SK-N-SH treated with all-trans-retinoic acid at 6 μM for 48 hours (cell line): ENCODE measurements at regions not wholly inside any gene's neighbourhood (a gene's known extent, or its start where the extent isn't known, plus 50 kb on each side); places are given as distances from the start of the nearest gene placed in this dataset.

Experiments
- ATAC-seq: fragments of 200-7000 bp; cut with Tn5 transposase; 3 replicates; pipeline ENCODE4 v1.9.1; 2020; ENCODE audit warnings: mild to moderate bottlenecking, moderate library complexity
- ARNTL ChIP-seq: fragments of 450-650 bp; formaldehyde crosslinking; IDR thresholded peaks from 2 replicates; pipeline ENCODE4 v1.5.0; 2020; ENCODE audit warnings: low read depth, mild to moderate bottlenecking, moderate library complexity, borderline replicate concordance
- CREB5 ChIP-seq: fragments of 250-450 bp; sonication (Bioruptor Pico); IDR thresholded peaks from 2 replicates; pipeline ENCODE4 v1.5.1; 2020; ENCODE audit warnings: low read depth, mild to moderate bottlenecking, moderate library complexity
- CSDC2 ChIP-seq: fragments of 250-450 bp; sonication (Bioruptor Pico); IDR thresholded peaks from 2 replicates; pipeline ENCODE4 v1.5.0; 2020; ENCODE audit warnings: mild to moderate bottlenecking, moderate library complexity
- CSRNP3 ChIP-seq: fragments of 250-450 bp; sonication (Bioruptor Pico); IDR thresholded peaks from 2 replicates; pipeline ENCODE4 v1.5.1; 2021; ENCODE audit warnings: mild to moderate bottlenecking, moderate library complexity
- GLIS3 ChIP-seq: fragments of 250-450 bp; sonication (Bioruptor Pico); IDR thresholded peaks from 2 replicates; pipeline ENCODE4 v1.5.0; 2020; ENCODE audit warnings: mild to moderate bottlenecking, moderate library complexity
- ISL1 ChIP-seq: fragments of 250-450 bp; sonication (Bioruptor Pico); IDR thresholded peaks from 2 replicates; pipeline ENCODE4 v2.1.2; 2022; ENCODE audit warnings: mild to moderate bottlenecking, moderate library complexity
- OSR1 ChIP-seq: fragments of 250-450 bp; sonication (Bioruptor Pico); IDR thresholded peaks from 2 replicates; pipeline ENCODE4 v1.8.0; 2022; ENCODE audit warnings: moderate library complexity, mild to moderate bottlenecking, inconsistent platforms
- PATZ1 ChIP-seq: fragments of 250-450 bp; sonication (Bioruptor Pico); IDR thresholded peaks from 2 replicates; pipeline ENCODE4 v1.8.0; 2020; ENCODE audit warnings: mild to moderate bottlenecking, moderate library complexity, borderline replicate concordance
- POU6F1 ChIP-seq: fragments of 250-450 bp; sonication (Bioruptor Pico); IDR thresholded peaks from 2 replicates; pipeline ENCODE4 v1.8.0; 2021; ENCODE audit warnings: low read depth, mild to moderate bottlenecking, moderate library complexity, borderline replicate concordance
- PPARA ChIP-seq: fragments of 250-450 bp; sonication (Bioruptor Pico); IDR thresholded peaks from 2 replicates; pipeline ENCODE4 v1.5.0; 2020; ENCODE audit warnings: mild to moderate bottlenecking, borderline replicate concordance
- RARB ChIP-seq: fragments of 250-450 bp; sonication (Bioruptor Pico); IDR thresholded peaks from 2 replicates; pipeline ENCODE4 v1.8.0; 2021; ENCODE audit warnings: mild to moderate bottlenecking, moderate library complexity
- SNAI2 ChIP-seq: fragments of 250-450 bp; sonication (Bioruptor Pico); IDR thresholded peaks from 2 replicates; pipeline ENCODE4 v1.5.0; 2020; ENCODE audit warnings: mild to moderate bottlenecking, moderate library complexity
- TOX ChIP-seq: fragments of 250-450 bp; sonication (Bioruptor Pico); IDR thresholded peaks from 2 replicates; pipeline ENCODE4 v1.8.0; 2021; ENCODE audit warnings: mild to moderate bottlenecking, moderate library complexity, borderline replicate concordance
- TSHZ2 ChIP-seq: fragments of 250-450 bp; sonication (Bioruptor Pico); IDR thresholded peaks from 2 replicates; pipeline ENCODE4 v1.5.0; 2020; ENCODE audit warnings: mild to moderate bottlenecking, moderate library complexity
- ZC3H10 ChIP-seq: fragments of 250-450 bp; sonication (Bioruptor Pico); IDR thresholded peaks from 2 replicates; pipeline ENCODE4 v1.5.1; 2021; ENCODE audit warnings: mild to moderate bottlenecking, moderate library complexity
- ZFP3 ChIP-seq: fragments of 250-450 bp; sonication (Bioruptor Pico); IDR thresholded peaks from 2 replicates; pipeline ENCODE4 v1.5.0; 2020; ENCODE audit warnings: mild to moderate bottlenecking, moderate library complexity
- ZFP30 ChIP-seq: fragments of 450-650 bp; formaldehyde crosslinking; IDR thresholded peaks from 2 replicates; pipeline ENCODE4 v1.5.0; 2022; ENCODE audit warnings: mild to moderate bottlenecking, moderate library complexity
- ZNF565 ChIP-seq: fragments of 450-650 bp; formaldehyde crosslinking; conservative IDR thresholded peaks from 2 replicates; pipeline ENCODE4 v1.5.0; 2020; ENCODE audit warnings: low read depth, mild to moderate bottlenecking, moderate library complexity
- ZNF8 ChIP-seq: fragments of 450-650 bp; formaldehyde crosslinking; IDR thresholded peaks from 2 replicates; pipeline ENCODE4 v1.5.0; 2020; ENCODE audit warnings: mild to moderate bottlenecking, moderate library complexity

GRCh38 chr18:39200153-39200552, 1634.6 kb upstream of the CELF4 start:
- TF ChIP-seq ZFP3 (CRISPR knock-in tag) (no peak), PATZ1 (no peak), RARB (CRISPR knock-in tag) (no peak), OSR1 (CRISPR knock-in tag) (no peak), ARNTL (CRISPR knock-in tag) (no peak), ZFP30 (CRISPR knock-in tag) (no peak), CSRNP3 (no peak), CSDC2 (CRISPR knock-in tag) (no peak)
- TF ChIP-seq, all 23 proteins: peak for 0
- no peak for ATAC-seq

- no peak for TF ChIP-seq PPARA
- TF ChIP-seq GLIS3 (CRISPR knock-in tag): no peak
- no peak for TF ChIP-seq ZC3H10 (CRISPR knock-in tag)
- no peak for TF ChIP-seq PATZ1
- no peak for TF ChIP-seq ZFP3 (CRISPR knock-in tag)
- no peak for TF ChIP-seq ZNF565
- TF ChIP-seq POU6F1 (CRISPR knock-in tag): no peak
- no peak for TF ChIP-seq CREB5 (CRISPR knock-in tag)
- TF ChIP-seq CSRNP3: no peak
- TF ChIP-seq RARB (CRISPR knock-in tag): no peak
- no peak for TF ChIP-seq OSR1 (CRISPR knock-in tag)
- no peak for TF ChIP-seq ZNF8 (CRISPR knock-in tag)
- TF ChIP-seq CSDC2 (CRISPR knock-in tag): no peak
- no peak for TF ChIP-seq TOX
- no peak for TF ChIP-seq ISL1
- no peak for TF ChIP-seq SNAI2 (CRISPR knock-in tag)
- TF ChIP-seq TSHZ2: no peak
- no peak for TF ChIP-seq ZFP30 (CRISPR knock-in tag)
- no peak for ATAC-seq
These were observed 1633.7 kb upstream of the CELF4 start for GRCh38 chr18:39199231-39199855.
